GM12873 (cell line): ENCODE measurements at regions not wholly inside any gene's neighbourhood (a gene's known extent, or its start where the extent isn't known, plus 50 kb on each side); places are given as distances from the start of the nearest gene placed in this dataset.

Source experiments
- CTCF ChIP-seq: IDR thresholded peaks from 2 replicates; pipeline ENCODE4 v1.5.1; 2012; ENCODE audit warnings: low read depth, mild to moderate bottlenecking, moderate library complexity, low read length, control low read depth; ENCODE audit not compliant: insufficient read depth; ENCODE audit errors: missing control alignments

GRCh38 chr10:109348324-109348723 lies 575.0 kb downstream of the XPNPEP1 start:
- no peak for TF ChIP-seq CTCF

DNA sequence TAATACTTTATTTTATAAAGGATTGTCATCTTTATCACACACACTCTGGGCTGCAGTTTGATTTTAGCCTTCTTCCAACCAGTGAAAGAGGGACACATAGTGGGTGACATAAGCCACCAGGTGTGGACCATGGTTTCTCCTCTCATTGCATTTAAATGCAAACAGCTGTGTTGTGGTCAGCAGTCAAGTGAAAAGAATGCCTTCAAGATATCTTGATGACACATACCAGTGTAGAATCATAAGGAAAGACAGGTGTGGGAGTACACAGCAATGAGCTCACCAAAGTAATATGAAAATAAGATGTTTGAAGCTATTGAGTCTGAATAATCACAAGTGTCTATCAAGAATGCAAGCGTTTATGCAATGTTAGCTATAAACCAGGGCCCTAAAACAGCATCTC lies 580.0 kb downstream of the XPNPEP1 start:
- no peak for TF ChIP-seq CTCF

- TF ChIP-seq CTCF, result no peak
These were observed 581.3 kb downstream of the XPNPEP1 start for GRCh38 chr10:109341986-109342385.

DNA sequence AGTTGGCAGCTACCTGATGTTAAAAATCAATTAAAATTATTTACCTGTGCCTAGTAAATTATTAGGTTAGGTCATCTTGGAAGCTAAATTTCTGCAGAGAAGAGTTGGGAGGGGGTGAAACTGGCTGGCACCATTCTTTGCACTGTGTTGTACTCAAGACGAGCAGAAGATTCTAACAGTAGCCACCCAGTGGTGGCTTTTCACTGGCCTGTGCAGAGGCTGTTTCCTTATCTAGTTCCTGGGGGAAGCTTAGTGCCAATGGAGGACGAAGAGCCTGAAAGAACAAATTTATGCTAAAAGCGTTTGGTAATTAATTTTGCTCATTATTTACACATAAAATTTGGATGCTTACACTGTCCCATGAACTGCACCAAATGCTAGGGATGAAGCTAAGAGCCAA lies 595.3 kb downstream of the XPNPEP1 start:
- no peak for TF ChIP-seq CTCF

DNA sequence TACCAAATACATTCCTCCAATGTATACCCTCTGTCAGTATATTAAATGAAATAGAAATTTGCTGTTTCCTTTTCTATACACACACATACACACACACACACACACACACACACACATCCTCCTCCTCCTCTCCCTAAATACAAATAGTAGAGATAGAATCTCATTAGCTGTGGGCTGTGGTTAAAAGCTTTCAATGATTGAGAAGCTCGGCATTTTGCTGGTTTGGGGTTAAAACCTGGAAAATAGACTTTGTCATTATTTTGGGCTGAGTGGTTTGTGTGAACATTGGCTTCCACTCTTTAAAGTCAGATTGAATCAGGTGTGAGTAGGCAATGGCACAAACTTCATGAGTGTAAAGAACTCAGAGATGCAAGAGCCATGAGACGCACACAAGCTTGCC lies 596.0 kb downstream of the XPNPEP1 start:
- no peak for TF ChIP-seq CTCF

DNA sequence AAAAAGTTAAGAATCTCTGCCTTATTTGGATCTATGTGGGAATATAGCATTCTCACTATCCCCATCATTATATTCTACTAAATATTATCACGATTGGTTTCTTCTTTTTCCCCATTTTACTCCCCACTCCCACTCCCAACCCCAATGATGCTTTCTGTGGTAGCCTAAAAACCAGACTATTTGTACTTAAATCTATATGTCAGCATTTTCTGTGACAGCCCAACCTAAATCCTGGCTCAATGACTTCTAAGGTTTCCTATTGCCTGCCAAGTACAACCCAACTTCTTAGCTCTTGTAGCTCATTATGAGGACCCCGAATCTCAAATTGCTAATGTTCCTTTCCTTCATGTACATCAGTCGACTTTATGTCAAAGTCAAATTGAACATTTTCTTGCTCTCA lies 598.6 kb downstream of the XPNPEP1 start:
- TF ChIP-seq CTCF, result no peak

- no peak for TF ChIP-seq CTCF
These were observed 605.5 kb downstream of the XPNPEP1 start for GRCh38 chr10:109317746-109318366.
